HepG2 (cell line): ENCODE measurements at regions not wholly inside any gene's neighbourhood (a gene's known extent, or its start where the extent isn't known, plus 50 kb on each side); places are given as distances from the start of the nearest gene placed in this dataset.

Experiments used
- CEBPZ ChIP-seq: IDR thresholded peaks from 2 replicates; pipeline ENCODE4 v1.6.1; 2012; ENCODE audit warnings: low read length, improper control_type of control experiment
- MED1 ChIP-seq: sonication (generic); formaldehyde crosslinking; IDR thresholded peaks from 2 replicates; pipeline ENCODE4 v1.4.0; 2020; ENCODE audit warnings: missing genetic modification reagents
- POLR2A ChIP-seq, 2 experiments: IDR thresholded peaks; 2 replicates each; pipeline ENCODE4 v1.6.1; 2011; ENCODE audit warnings: low read depth in 2 of 2, low read length in 2 of 2, mild to moderate bottlenecking in 1 of 2, moderate library complexity in 1 of 2; ENCODE audit not compliant: insufficient read depth in 1 of 2
- SIN3A ChIP-seq: IDR thresholded peaks from 2 replicates; pipeline ENCODE4 v1.6.1; 2011; ENCODE audit warnings: low read depth, mild to moderate bottlenecking, control low read depth, low read length, borderline replicate concordance
- ZNF280D ChIP-seq: sonication (generic); formaldehyde crosslinking; IDR thresholded peaks from 2 replicates; pipeline ENCODE4 v1.5.1; 2020; ENCODE audit warnings: mild to moderate bottlenecking, missing genetic modification reagents
- ZSCAN30 ChIP-seq: sonication (generic); formaldehyde crosslinking; IDR thresholded peaks from 2 replicates; pipeline ENCODE4 v1.5.0; 2020; ENCODE audit warnings: mild to moderate bottlenecking, missing genetic modification reagents
- TF ChIP-seq, protein P1 (sequence below): sonication (generic); formaldehyde crosslinking; IDR thresholded peaks from 2 replicates; pipeline ENCODE4 v1.5.0; 2020; ENCODE audit warnings: mild to moderate bottlenecking, missing genetic modification reagents, moderate library complexity

DNA sequence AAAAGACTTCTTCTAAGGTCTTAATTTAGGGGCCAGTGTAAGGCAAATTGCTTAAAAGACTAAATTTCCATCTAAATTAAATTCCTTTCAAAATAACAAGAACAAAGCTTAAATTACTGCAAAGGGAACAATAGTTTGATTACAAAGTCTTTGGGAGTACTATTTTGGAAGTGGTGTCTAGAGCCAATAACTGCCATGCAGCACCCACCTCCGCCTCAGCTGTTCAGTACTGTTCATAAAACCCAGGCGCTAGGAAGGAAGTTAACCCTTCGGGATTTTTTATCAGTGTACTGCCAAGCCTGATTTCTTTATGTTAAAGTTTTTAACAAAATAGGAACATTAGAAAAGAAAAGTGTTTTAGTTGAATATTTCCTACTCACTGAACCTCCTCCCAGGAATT is 210.1 kb downstream of the LIG4 start:
- TF ChIP-seq ZSCAN30 (CRISPR knock-in tag): no peak
- no peak for TF ChIP-seq MED1 (CRISPR knock-in tag)
- TF ChIP-seq CEBPZ: no peak
- TF ChIP-seq, protein P1, sequence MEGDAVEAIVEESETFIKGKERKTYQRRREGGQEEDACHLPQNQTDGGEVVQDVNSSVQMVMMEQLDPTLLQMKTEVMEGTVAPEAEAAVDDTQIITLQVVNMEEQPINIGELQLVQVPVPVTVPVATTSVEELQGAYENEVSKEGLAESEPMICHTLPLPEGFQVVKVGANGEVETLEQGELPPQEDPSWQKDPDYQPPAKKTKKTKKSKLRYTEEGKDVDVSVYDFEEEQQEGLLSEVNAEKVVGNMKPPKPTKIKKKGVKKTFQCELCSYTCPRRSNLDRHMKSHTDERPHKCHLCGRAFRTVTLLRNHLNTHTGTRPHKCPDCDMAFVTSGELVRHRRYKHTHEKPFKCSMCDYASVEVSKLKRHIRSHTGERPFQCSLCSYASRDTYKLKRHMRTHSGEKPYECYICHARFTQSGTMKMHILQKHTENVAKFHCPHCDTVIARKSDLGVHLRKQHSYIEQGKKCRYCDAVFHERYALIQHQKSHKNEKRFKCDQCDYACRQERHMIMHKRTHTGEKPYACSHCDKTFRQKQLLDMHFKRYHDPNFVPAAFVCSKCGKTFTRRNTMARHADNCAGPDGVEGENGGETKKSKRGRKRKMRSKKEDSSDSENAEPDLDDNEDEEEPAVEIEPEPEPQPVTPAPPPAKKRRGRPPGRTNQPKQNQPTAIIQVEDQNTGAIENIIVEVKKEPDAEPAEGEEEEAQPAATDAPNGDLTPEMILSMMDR (CRISPR knock-in tag): no peak
- no peak for TF ChIP-seq SIN3A
- no peak for TF ChIP-seq POLR2A (IDR thresholded peaks at IDR 0.05; ENCODE audit: insufficient read depth in 1 of 2, low read depth in 2 of 2, low read length in 2 of 2)
- no peak for TF ChIP-seq ZNF280D (CRISPR knock-in tag)
